Vagina (tissue), 2 donors: ENCODE measurements at regions not wholly inside any gene's neighbourhood (a gene's known extent, or its start where the extent isn't known, plus 50 kb on each side); places are given as distances from the start of the nearest gene placed in this dataset.

Experiments
- CTCF ChIP-seq, 3 experiments: fragments of 450-650 bp in 2 of 3; fragments of 200-600 bp in 1 of 3; sonication (generic) in 1 of 3; IDR thresholded peaks; one replicate each; pipeline ENCODE4 v1.5.1; 2017 to 2019; ENCODE audit warnings: antibody characterized with exemption in 3 of 3, mild to moderate bottlenecking in 2 of 3, moderate library complexity in 2 of 3
- POLR2A ChIP-seq, 2 donors: fragments of 450-650 bp; IDR thresholded peaks; one replicate each; pipeline ENCODE4 v1.6.1; 2017; ENCODE audit warnings: antibody characterized with exemption in 2 of 2, mild to moderate bottlenecking in 2 of 2, moderate library complexity in 2 of 2
- POLR2AphosphoS5 ChIP-seq, 2 donors: sonication (generic); formaldehyde crosslinking; IDR thresholded peaks; one replicate each; pipeline ENCODE4 v1.9.0; 2017; ENCODE audit warnings: antibody characterized with exemption in 2 of 2, mild to moderate bottlenecking in 2 of 2, low read depth in 1 of 2; ENCODE audit not compliant: insufficient read depth in 1 of 2

GRCh38 chr3:187963677-187964385, 190.1 kb upstream of the LPP start:
- no peak for TF ChIP-seq POLR2A (IDR thresholded peaks at IDR 0.05)
- TF ChIP-seq POLR2AphosphoS5 (IDR thresholded peaks at IDR 0.05; ENCODE audit: insufficient read depth in 1 of 2, low read depth in 1 of 2): no peak
- no peak for TF ChIP-seq CTCF (IDR thresholded peaks at IDR 0.05)
